KMS-11 (cell line): ENCODE measurements at regions not wholly inside any gene's neighbourhood (a gene's known extent, or its start where the extent isn't known, plus 50 kb on each side); places are given as distances from the start of the nearest gene placed in this dataset.

ENCODE experiments used
- H2AFZ ChIP-seq: fragments of 200-600 bp; sonication (generic); 2 replicates; pipeline ENCODE4 v1.6.1; 2016; ENCODE audit warnings: antibody characterized with exemption, mixed run types, low read depth
- H3K27ac ChIP-seq: fragments of 200-600 bp; sonication (generic); 2 replicates; pipeline ENCODE4 v1.6.1; 2016; ENCODE audit warnings: mild to moderate bottlenecking, mixed run types
- H3K27me3 ChIP-seq: fragments of 200-600 bp; sonication (generic); 2 replicates; pipeline ENCODE4 v1.6.1; 2017; ENCODE audit warnings: mild to moderate bottlenecking, low read depth, mixed run types, moderate library complexity; ENCODE audit not compliant: insufficient read depth
- H3K36me3 ChIP-seq: fragments of 200-600 bp; sonication (generic); 2 replicates; pipeline ENCODE4 v1.6.1; 2017; ENCODE audit warnings: mild to moderate bottlenecking, mixed run types; ENCODE audit not compliant: insufficient read depth
- H3K4me1 ChIP-seq: fragments of 200-600 bp; sonication (generic); 2 replicates; pipeline ENCODE4 v1.6.1; 2016; ENCODE audit warnings: mild to moderate bottlenecking, low read depth, mixed run types; ENCODE audit not compliant: poor library complexity, severe bottlenecking
- H3K4me2 ChIP-seq: fragments of 200-600 bp; sonication (generic); 2 replicates; pipeline ENCODE4 v1.7.0; 2016; ENCODE audit warnings: mild to moderate bottlenecking, mixed run types
- H3K4me3 ChIP-seq: fragments of 200-600 bp; sonication (generic); IDR thresholded peaks from 2 replicates; pipeline ENCODE4 v1.6.1; 2017; ENCODE audit warnings: low read depth, low read length, mixed read lengths; ENCODE audit not compliant: insufficient read depth
- H3K79me2 ChIP-seq: fragments of 200-600 bp; sonication (generic); 2 replicates; pipeline ENCODE4 v1.6.1; 2016; ENCODE audit warnings: low read depth, mixed run types; ENCODE audit not compliant: insufficient read depth
- H3K9ac ChIP-seq: fragments of 200-600 bp; sonication (generic); 2 replicates; pipeline ENCODE4 v1.6.1; 2016; ENCODE audit warnings: mild to moderate bottlenecking, mixed run types
- H4K20me1 ChIP-seq: fragments of 200-600 bp; sonication (generic); 2 replicates; pipeline ENCODE4 v1.6.1; 2016; ENCODE audit warnings: mild to moderate bottlenecking, mixed run types; ENCODE audit not compliant: insufficient read depth
- CTCF ChIP-seq: fragments of 200-600 bp; sonication (generic); conservative IDR thresholded peaks from 2 replicates; pipeline ENCODE4 v1.6.1; 2017; ENCODE audit warnings: low read depth, mild to moderate bottlenecking, antibody characterized with exemption, low read length, moderate library complexity, mixed read lengths

GRCh38 chr2:196589419-196589818 is 50.1 kb upstream of the CCDC150 start:
- TF ChIP-seq CTCF, result no peak
- H2AFZ ChIP-seq, result no peak overlapping the region
- H3K27me3 ChIP-seq, result no peaks in the 10 kb centered on the region
- peaks cover 8% of the 10 kb centered on the region for H3K4me1 ChIP-seq
- H3K36me3 ChIP-seq, result no peaks in the 10 kb centered on the region
- H3K4me2 ChIP-seq, result no peak overlapping the region
- H3K4me3 ChIP-seq, result no peak overlapping the region
- H3K9ac ChIP-seq, result no peak overlapping the region
- H3K79me2 ChIP-seq, result no peaks in the 10 kb centered on the region
- H3K27ac ChIP-seq, result no peak overlapping the region
- H4K20me1 ChIP-seq, result no peaks in the 10 kb centered on the region
